ENCODE measurements at regions not wholly inside any gene's neighbourhood (a gene's known extent, or its start where the extent isn't known, plus 50 kb on each side); places are given as distances from the start of the nearest gene placed in this dataset.

DNA sequence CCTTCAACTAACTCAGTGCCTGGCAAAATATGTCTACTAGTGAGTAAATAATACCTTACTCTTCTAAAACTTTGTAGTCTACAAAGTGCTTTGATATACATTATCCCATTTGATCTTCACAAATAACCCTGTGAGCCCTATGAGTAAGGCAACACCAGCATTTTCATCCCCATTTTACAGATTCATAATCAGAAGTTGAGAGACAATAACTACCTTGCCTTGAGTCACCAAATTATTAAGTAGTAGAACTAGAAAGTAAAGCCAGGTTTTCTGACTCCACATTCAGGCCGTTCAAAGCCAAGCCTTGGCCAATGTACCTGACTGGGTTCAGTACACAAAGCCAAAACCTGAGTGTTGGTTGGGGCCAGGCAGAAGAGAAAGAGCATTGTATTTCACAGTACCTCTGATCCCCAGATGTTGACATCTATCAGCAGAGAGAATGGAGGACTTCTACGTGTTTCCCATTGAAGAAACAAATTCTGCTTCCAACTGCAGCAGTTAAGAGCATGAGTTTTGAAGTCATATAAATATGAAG, 111.3 kb upstream of the LGSN start:
- TF ChIP-seq, protein P1, sequence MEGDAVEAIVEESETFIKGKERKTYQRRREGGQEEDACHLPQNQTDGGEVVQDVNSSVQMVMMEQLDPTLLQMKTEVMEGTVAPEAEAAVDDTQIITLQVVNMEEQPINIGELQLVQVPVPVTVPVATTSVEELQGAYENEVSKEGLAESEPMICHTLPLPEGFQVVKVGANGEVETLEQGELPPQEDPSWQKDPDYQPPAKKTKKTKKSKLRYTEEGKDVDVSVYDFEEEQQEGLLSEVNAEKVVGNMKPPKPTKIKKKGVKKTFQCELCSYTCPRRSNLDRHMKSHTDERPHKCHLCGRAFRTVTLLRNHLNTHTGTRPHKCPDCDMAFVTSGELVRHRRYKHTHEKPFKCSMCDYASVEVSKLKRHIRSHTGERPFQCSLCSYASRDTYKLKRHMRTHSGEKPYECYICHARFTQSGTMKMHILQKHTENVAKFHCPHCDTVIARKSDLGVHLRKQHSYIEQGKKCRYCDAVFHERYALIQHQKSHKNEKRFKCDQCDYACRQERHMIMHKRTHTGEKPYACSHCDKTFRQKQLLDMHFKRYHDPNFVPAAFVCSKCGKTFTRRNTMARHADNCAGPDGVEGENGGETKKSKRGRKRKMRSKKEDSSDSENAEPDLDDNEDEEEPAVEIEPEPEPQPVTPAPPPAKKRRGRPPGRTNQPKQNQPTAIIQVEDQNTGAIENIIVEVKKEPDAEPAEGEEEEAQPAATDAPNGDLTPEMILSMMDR (IDR thresholded peaks at IDR 0.05) = no peak
- no peak for TF ChIP-seq EP300 (IDR thresholded peaks at IDR 0.05)
